GM12878 (cell line): ENCODE measurements at regions not wholly inside any gene's neighbourhood (a gene's known extent, or its start where the extent isn't known, plus 50 kb on each side); places are given as distances from the start of the nearest gene placed in this dataset.

Experiments
- ATAC-seq: fragments of 200-7000 bp; cut with Tn5 transposase; 3 replicates; pipeline ENCODE4 v1.9.1; 2020; ENCODE audit warnings: mild to moderate bottlenecking, moderate library complexity
- BruUV-seq: library from RNA; stranded (reverse); fragments of 400-500 nt; replicated peaks from 2 replicates; lab custom pipeline; 2021; lab: Mats Ljungman, UMichigan
- CTCF ChIA-PET: fragments of 300-600 bp; sonication (Branson Sonifier 250); formaldehyde crosslinking; extraction: SDS; loops from one replicate; lab custom pipeline; 2021; ENCODE audit warnings: inconsistent platforms; lab: Yijun Ruan, JAX
- POLR2A ChIA-PET: fragments of 350-600 bp; formaldehyde crosslinking; extraction: SDS; loops from one replicate; lab custom pipeline; 2021; ENCODE audit warnings: inconsistent platforms; lab: Charles Lee
- RAD21 ChIA-PET: fragments of 300-600 bp; sonication (Branson Sonifier 250); formaldehyde crosslinking; loops from one replicate; lab custom pipeline; 2023; ENCODE audit warnings: antibody characterized with exemption; ENCODE audit not compliant: unreplicated experiment; lab: Charles Lee
- SMC1A ChIA-PET: fragments of 300-600 bp; sonication (Branson Sonifier 250); formaldehyde crosslinking; loops from one replicate; lab custom pipeline; 2023; ENCODE audit not compliant: unreplicated experiment, uncharacterized antibody; lab: Charles Lee
- DNase-seq: peaks from one replicate; pipeline ENCODE4 v3.0.0-alpha.2; 2011; ENCODE audit warnings: low read depth, low spot score
- FAIRE-seq: peaks from 3 replicates; lab custom pipeline; 2011; peaks lifted over from hg19 to GRCh38; lab: Jason Lieb, UNC
- H2AFZ ChIP-seq: 2 replicates; pipeline ENCODE4 v1.6.0; 2011; ENCODE audit warnings: low read depth, low read length, control low read depth; ENCODE audit not compliant: control insufficient read depth
- H3K27ac ChIP-seq: 2 replicates; pipeline ENCODE4 v1.5.1; 2011; ENCODE audit warnings: control low read depth; ENCODE audit not compliant: control insufficient read depth, insufficient read depth
- H3K27me3 ChIP-seq, 2 experiments: replicated peaks in 1 of 2; 2 replicates each; pipeline versions ENCODE4 v1.6.0 to v1.6.1; 2011; ENCODE audit warnings: low read length in 1 of 2; ENCODE audit not compliant: control insufficient read depth in 2 of 2, insufficient read depth in 2 of 2
- H3K36me3 ChIP-seq, 2 experiments: 2 replicates each; pipeline ENCODE4 v1.5.1; 2011; ENCODE audit warnings: low read length in 1 of 2; ENCODE audit not compliant: control insufficient read depth in 2 of 2, insufficient read depth in 2 of 2
- H3K4me1 ChIP-seq: 2 replicates; pipeline ENCODE4 v1.6.1; 2011; ENCODE audit warnings: mild to moderate bottlenecking, low read length, moderate library complexity, mixed read lengths; ENCODE audit not compliant: control insufficient read depth, insufficient read depth
- H3K4me2 ChIP-seq: 2 replicates; pipeline ENCODE4 v1.6.0; 2011; ENCODE audit warnings: control low read depth; ENCODE audit not compliant: control insufficient read depth, insufficient read depth
- H3K4me3 ChIP-seq: fragments of 200-600 bp; sonication (generic); 2 replicates; pipeline ENCODE4 v1.5.1; 2016
- H3K79me2 ChIP-seq: 2 replicates; pipeline ENCODE4 v1.6.0; 2011; ENCODE audit warnings: low read length; ENCODE audit not compliant: control insufficient read depth, insufficient read depth
- H3K9ac ChIP-seq: 2 replicates; pipeline ENCODE4 v1.8.0; 2011; ENCODE audit warnings: low read length, control low read depth, mixed read lengths; ENCODE audit not compliant: control insufficient read depth, insufficient read depth
- H3K9me3 ChIP-seq: replicated peaks from 3 replicates; pipeline ENCODE4 v1.5.1; 2011; ENCODE audit warnings: mild to moderate bottlenecking, low read length; ENCODE audit not compliant: control insufficient read depth, insufficient read depth
- H4K20me1 ChIP-seq: 2 replicates; pipeline ENCODE4 v1.6.0; 2011; ENCODE audit not compliant: control insufficient read depth, insufficient read depth
- CTCF ChIP-seq, 3 experiments: IDR thresholded peaks in 2 of 3; conservative IDR thresholded peaks in 1 of 3; 2 replicates each; pipeline ENCODE4 v1.5.1; 2011; ENCODE audit warnings: low read depth in 3 of 3, low read length in 3 of 3, mild to moderate bottlenecking in 3 of 3, control low read depth in 2 of 3, moderate library complexity in 2 of 3, inconsistent platforms in 1 of 3, mixed read lengths in 1 of 3; ENCODE audit not compliant: control insufficient read depth in 2 of 3, insufficient read depth in 1 of 3; ENCODE audit errors: extremely low read depth in 1 of 3
- ELK1 ChIP-seq: IDR thresholded peaks from 2 replicates; pipeline ENCODE4 v1.6.1; 2012; ENCODE audit warnings: low read depth, low read length, improper control_type of control experiment
- JUNB ChIP-seq: IDR thresholded peaks from 2 replicates; pipeline ENCODE4 v1.6.1; 2016; ENCODE audit warnings: antibody characterized with exemption, mild to moderate bottlenecking
- JUND ChIP-seq: IDR thresholded peaks from 2 replicates; pipeline ENCODE4 v1.6.1; 2012; ENCODE audit warnings: low read depth, mild to moderate bottlenecking, low read length, improper control_type of control experiment, moderate library complexity
- MEF2A ChIP-seq: IDR thresholded peaks from 2 replicates; pipeline ENCODE4 v1.6.1; 2011; ENCODE audit warnings: low read depth, mild to moderate bottlenecking, low read length, moderate library complexity; ENCODE audit not compliant: insufficient read depth
- NFIC ChIP-seq: IDR thresholded peaks from 2 replicates; pipeline ENCODE4 v1.6.1; 2012; ENCODE audit warnings: low read depth, mild to moderate bottlenecking, inconsistent platforms, low read length, moderate library complexity
- YY1 ChIP-seq: IDR thresholded peaks from 2 replicates; pipeline ENCODE4 v1.6.1; 2011; ENCODE audit warnings: low read depth, mild to moderate bottlenecking, low read length
- ZBTB4 ChIP-seq: fragments of 450-650 bp; formaldehyde crosslinking; IDR thresholded peaks from 2 replicates; pipeline ENCODE4 v1.4.0; 2022; ENCODE audit warnings: mild to moderate bottlenecking, moderate library complexity
- ZNF217 ChIP-seq: fragments of 450-650 bp; IDR thresholded peaks from 2 replicates; pipeline ENCODE4 v1.6.1; 2017; ENCODE audit warnings: antibody characterized with exemption, mild to moderate bottlenecking
- ZNF592 ChIP-seq: fragments of 450-650 bp; IDR thresholded peaks from 2 replicates; pipeline ENCODE4 v1.6.1; 2017; ENCODE audit warnings: mild to moderate bottlenecking, moderate library complexity
- WGBS: methylation state at CpG from one replicate; pipeline ENCODE4 v1.1.6; 2016; ENCODE audit warnings: low lambda C conversion rate; ENCODE audit not compliant: insufficient replicate concordance, insufficient coverage; ENCODE audit errors: missing lambda C conversion rate; 5-methylcytosine and 5-hydroxymethylcytosine counted together
- in situ Hi-C: fragments of 300-500 bp; cut with MboI; formaldehyde crosslinking; loops from 9 replicates; pipeline ENCODE4 v1.14.3; 2018; ENCODE audit warnings: mixed read lengths
- intact Hi-C: fragments of 100-400 bp; cut with micrococcal nuclease; formaldehyde crosslinking; loops from one replicate; pipeline ENCODE4 v1.14.2; 2022; ENCODE audit not compliant: unreplicated experiment

GRCh38 chr11:133595998-133596590, 63.8 kb upstream of the OPCML start:
- ChIA-PET SMC1A (no interaction called here), RAD21 (no interaction called here), CTCF (no interaction called here), POLR2A (no interaction called here)
- no peak for ATAC-seq
- Histone ChIP-seq H3K27me3 (no peaks in the 10 kb centered on the region; a peak in 1 of 4 replicates), H3K9ac (no peak overlapping the region), H3K27ac (no peak overlapping the region), H2AFZ (no peak overlapping the region), H3K4me2 (no peak overlapping the region), H3K9me3 (no peaks in the 10 kb centered on the region; the same call in 2 of the 3 replicates), H3K79me2 (no peaks in the 10 kb centered on the region), H4K20me1 (no peaks in the 10 kb centered on the region), H3K4me3 (no peak overlapping the region), H3K36me3 (no peaks in the 10 kb centered on the region), H3K4me1 (no peaks in the 10 kb centered on the region)
- no peak for FAIRE-seq
- DNase-seq, result no peak
- no TSS peak for BruUV-seq
- in situ Hi-C loops, result no loop called here
- intact Hi-C loops, result no loop called here
- WGBS, result 49% methylated on average over 19 of the region's 21 CpGs
- TF ChIP-seq YY1, result no peak
- TF ChIP-seq ELK1, result no peak
- TF ChIP-seq ZBTB4, result no peak
- TF ChIP-seq MEF2A, result no peak
- no peak for TF ChIP-seq ZNF592
- no peak for TF ChIP-seq JUNB
- no peak for TF ChIP-seq ZNF217
- no peak for TF ChIP-seq CTCF (IDR thresholded peaks at IDR 0.05 in 2 of 3, conservative IDR thresholded peaks at IDR 0.05 in 1 of 3; ENCODE audit: control insufficient read depth in 2 of 3, extremely low read depth in 1 of 3, insufficient read depth in 1 of 3, low read depth in 3 of 3, low read length in 3 of 3)
- TF ChIP-seq JUND, result no peak
- TF ChIP-seq NFIC, result no peak
